ENCODE measurements at regions not wholly inside any gene's neighbourhood (a gene's known extent, or its start where the extent isn't known, plus 50 kb on each side); places are given as distances from the start of the nearest gene placed in this dataset.

GRCh38 chr2:114134146-114134545 is 244.3 kb downstream of the ACTR3 start:
- H3K36me3 ChIP-seq (ENCODE audit: low read depth, low read length) = no peaks in the 10 kb centered on the region
- H4K20me1 ChIP-seq (ENCODE audit: low read length) = no peaks in the 10 kb centered on the region
- no peak for ATAC-seq
- ChIA-PET POLR2A (ENCODE audit: unreplicated experiment) (interaction anchor here (0.6 kb wide), 1 partner anchor 128 kb away, joined by 3 read pairs; no protein-coding TSS in a partner anchor), CTCF (no interaction called here)
- no peaks in the 10 kb centered on the region for H3K79me2 ChIP-seq (ENCODE audit: low read length)
- H3K9ac ChIP-seq (ENCODE audit: low read length) = no peak overlapping the region
- H3K9me3 ChIP-seq (ENCODE audit: low read length) = no peaks in the 10 kb centered on the region
- H3K27ac ChIP-seq (ENCODE audit: low read length) = no peak overlapping the region
- no peak overlapping the region for H3K4me3 ChIP-seq (ENCODE audit: low read length)
- intact Hi-C loops (cut with micrococcal nuclease) = no loop called here
- no TSS peak for BruUV-seq (replicated peaks)
- H3K27me3 ChIP-seq (ENCODE audit: low read length) = peaks cover 42% of the 10 kb centered on the region
- DNase-seq = no peak
- H3K4me2 ChIP-seq (ENCODE audit: low read length) = no peak overlapping the region
- TF ChIP-seq EZH2 (IDR thresholded peaks at IDR 0.05; ENCODE audit: low read length, unreplicated experiment) (no peak), EZH2phosphoT487 (IDR thresholded peaks at IDR 0.05; ENCODE audit: borderline replicate concordance, low read length) (no peak), CTCF (conservative IDR thresholded peaks at IDR 0.05; ENCODE audit: low read depth, low read length) (no peak)
- no peaks in the 10 kb centered on the region for H3K4me1 ChIP-seq (ENCODE audit: insufficient read depth, low read length)
- H3F3A ChIP-seq (ENCODE audit: low read length, unreplicated experiment) = no peaks in the 10 kb centered on the region
- H2AFZ ChIP-seq (ENCODE audit: low read length) = no peak overlapping the region
- no peaks in the 10 kb centered on the region for H3K9me2 ChIP-seq (replicated peaks; ENCODE audit: low read length)

- Histone ChIP-seq H3K9me2 (replicated peaks; ENCODE audit: low read length) (no peaks in the 10 kb centered on the region), H3K27ac (ENCODE audit: low read length) (no peak overlapping the region), H3K27me3 (ENCODE audit: low read length) (peaks cover 18% of the 10 kb centered on the region), H4K20me1 (ENCODE audit: low read length) (no peaks in the 10 kb centered on the region), H3K4me2 (ENCODE audit: low read length) (no peak overlapping the region), H3K79me2 (ENCODE audit: low read length) (no peaks in the 10 kb centered on the region), H3K4me1 (ENCODE audit: insufficient read depth, low read length) (no peaks in the 10 kb centered on the region), H3F3A (ENCODE audit: low read length, unreplicated experiment) (no peaks in the 10 kb centered on the region), H2AFZ (ENCODE audit: low read length) (no peak overlapping the region), H3K4me3 (ENCODE audit: low read length) (no peak overlapping the region), H3K9ac (ENCODE audit: low read length) (no peak overlapping the region), H3K9me3 (ENCODE audit: low read length) (no peaks in the 10 kb centered on the region), H3K36me3 (ENCODE audit: low read depth, low read length) (no peaks in the 10 kb centered on the region)
- POLR2A ChIA-PET (ENCODE audit: unreplicated experiment) = no interaction called here
- ATAC-seq = no peak
- CTCF ChIA-PET = no interaction called here
- no TSS peak for BruUV-seq (replicated peaks)
- TF ChIP-seq EZH2 (IDR thresholded peaks at IDR 0.05; ENCODE audit: low read length, unreplicated experiment) (no peak), EZH2phosphoT487 (IDR thresholded peaks at IDR 0.05; ENCODE audit: borderline replicate concordance, low read length) (no peak), CTCF (conservative IDR thresholded peaks at IDR 0.05; ENCODE audit: low read depth, low read length) (no peak)
- intact Hi-C loops (cut with micrococcal nuclease) = no loop called here
- DNase-seq = no peak
These were observed 249.7 kb downstream of the ACTR3 start for GRCh38 chr2:114139542-114139941.

GRCh38 chr2:114156366-114157056 is 266.6 kb downstream of the ACTR3 start:
- H2AFZ ChIP-seq (ENCODE audit: low read length) = no peak overlapping the region
- H3K36me3 ChIP-seq (ENCODE audit: low read depth, low read length) = no peaks in the 10 kb centered on the region
- no peak overlapping the region for H3K4me3 ChIP-seq (ENCODE audit: low read length)
- H3K4me1 ChIP-seq (ENCODE audit: insufficient read depth, low read length) = no peaks in the 10 kb centered on the region
- POLR2A ChIA-PET (ENCODE audit: unreplicated experiment) = no interaction called here
- no peaks in the 10 kb centered on the region for H3K79me2 ChIP-seq (ENCODE audit: low read length)
- intact Hi-C loops (cut with micrococcal nuclease) = no loop called here
- no peak for DNase-seq
- H4K20me1 ChIP-seq (ENCODE audit: low read length) = no peaks in the 10 kb centered on the region
- 0 out of 2 replicates have a peak, but pooled peaks cover 3% of the 10 kb centered on the region for H3K9me2 ChIP-seq (replicated peaks; ENCODE audit: low read length)
- peaks cover 16% of the 10 kb centered on the region; the same call in 1 of the 2 replicates for H3K27me3 ChIP-seq (ENCODE audit: low read length)
- CTCF ChIA-PET = no interaction called here
- H3F3A ChIP-seq (ENCODE audit: low read length, unreplicated experiment) = no peaks in the 10 kb centered on the region
- no peak for TF ChIP-seq EZH2 (IDR thresholded peaks at IDR 0.05; ENCODE audit: low read length, unreplicated experiment)
- TF ChIP-seq EZH2phosphoT487 (IDR thresholded peaks at IDR 0.05; ENCODE audit: borderline replicate concordance, low read length) = no peak
- TF ChIP-seq CTCF (conservative IDR thresholded peaks at IDR 0.05; ENCODE audit: low read depth, low read length) = no peak
- H3K9ac ChIP-seq (ENCODE audit: low read length) = no peak overlapping the region
- H3K27ac ChIP-seq (ENCODE audit: low read length) = no peak overlapping the region
- ATAC-seq = no peak
- H3K4me2 ChIP-seq (ENCODE audit: low read length) = no peak overlapping the region
- H3K9me3 ChIP-seq (ENCODE audit: low read length) = no peaks in the 10 kb centered on the region
- no TSS peak for BruUV-seq (replicated peaks)

All from PC-3 (cell line).